HepG2 (cell line): ENCODE measurements at regions not wholly inside any gene's neighbourhood (a gene's known extent, or its start where the extent isn't known, plus 50 kb on each side); places are given as distances from the start of the nearest gene placed in this dataset.

Experiments used
- ATAC-seq: fragments of 200-7000 bp; cut with Tn5 transposase; 3 replicates; pipeline ENCODE4 v1.9.1; 2020; ENCODE audit warnings: mild to moderate bottlenecking, moderate library complexity
- BruUV-seq: library from RNA; stranded (reverse); fragments of 400-500 nt; replicated peaks from 2 replicates; lab custom pipeline; 2021; lab: Mats Ljungman, UMichigan
- CTCF ChIA-PET: fragments of 300-600 bp; formaldehyde crosslinking; extraction: SDS; loops from one replicate; lab custom pipeline; 2021; ENCODE audit warnings: low total read pairs, inconsistent platforms, low intra/inter-chr PET ratio; lab: Yijun Ruan, JAX
- POLR2A ChIA-PET: fragments of 350-600 bp; sonication (Branson Sonifier 250); formaldehyde crosslinking; loops from one replicate; lab custom pipeline; 2020; ENCODE audit warnings: antibody characterized with exemption, inconsistent platforms; lab: Yijun Ruan, JAX
- DNase-seq: peaks from one replicate; pipeline ENCODE4 v3.0.0-alpha.2; 2015; ENCODE audit warnings: low spot score
- FAIRE-seq: peaks from 3 replicates; lab custom pipeline; 2011; peaks lifted over from hg19 to GRCh38; lab: Jason Lieb, UNC
- H2AFZ ChIP-seq: one replicate; pipeline ENCODE4 v1.6.1; 2011; ENCODE audit warnings: low read length, inconsistent platforms
- H3K27ac ChIP-seq: fragments of 300-600 bp; 3 replicates; pipeline ENCODE4 v1.8.0; 2011; ENCODE audit warnings: mixed run types, mild to moderate bottlenecking, mixed read lengths, low read length, inconsistent platforms; ENCODE audit not compliant: insufficient read depth; ENCODE audit errors: extremely low read length
- H3K27me3 ChIP-seq, 2 experiments: fragments of 200-600 bp in 1 of 2; 2 replicates in 1 of 2; 3 replicates in 1 of 2; pipeline versions ENCODE4 v1.6.0 to v1.8.0; 2011; ENCODE audit warnings: low read length in 2 of 2, mild to moderate bottlenecking in 2 of 2, moderate library complexity in 2 of 2, inconsistent platforms in 1 of 2; ENCODE audit not compliant: insufficient read depth in 2 of 2, control insufficient read depth in 1 of 2
- H3K36me3 ChIP-seq, 2 experiments: fragments of 200-600 bp in 1 of 2; replicated peaks in 1 of 2; 2 replicates in 1 of 2; 3 replicates in 1 of 2; pipeline versions ENCODE4 v1.5.1 to v1.8.0; 2011; ENCODE audit warnings: low read length in 2 of 2, inconsistent platforms in 1 of 2; ENCODE audit not compliant: insufficient read depth in 2 of 2, control insufficient read depth in 1 of 2
- H3K4me1 ChIP-seq: 2 replicates; pipeline ENCODE4 v1.5.1; 2012; ENCODE audit warnings: low read length, inconsistent platforms; ENCODE audit not compliant: insufficient read depth
- H3K4me2 ChIP-seq: 2 replicates; pipeline ENCODE4 v1.6.0; 2011; ENCODE audit warnings: low read depth, low read length, inconsistent platforms
- H3K4me3 ChIP-seq, 3 experiments: fragments of 200-600 bp in 1 of 3; sonication (generic), shearing (Covaris generic) in 1 of 3; replicated peaks in 1 of 3; 2 replicates each; pipeline ENCODE4 v1.5.1; 2011 to 2016; ENCODE audit warnings: low read length in 3 of 3, inconsistent platforms in 2 of 3, low read depth in 2 of 3, mild to moderate bottlenecking in 2 of 3, control low read depth in 1 of 3, mixed read lengths in 1 of 3; ENCODE audit not compliant: insufficient read depth in 1 of 3
- H3K79me2 ChIP-seq: one replicate; pipeline ENCODE4 v1.6.1; 2011; ENCODE audit warnings: low read length, inconsistent platforms; ENCODE audit not compliant: insufficient read depth
- H3K9ac ChIP-seq: 2 replicates; pipeline ENCODE4 v1.6.0; 2011; ENCODE audit warnings: mild to moderate bottlenecking, low read depth, low read length, inconsistent platforms; ENCODE audit not compliant: insufficient read depth
- H3K9me3 ChIP-seq: 2 replicates; pipeline ENCODE4 v1.5.1; 2012; ENCODE audit warnings: mild to moderate bottlenecking, low read length
- H4K20me1 ChIP-seq: 2 replicates; pipeline ENCODE4 v1.6.0; 2011; ENCODE audit warnings: inconsistent platforms, mild to moderate bottlenecking, low read length, moderate library complexity; ENCODE audit not compliant: insufficient read depth
- AKNA ChIP-seq: sonication (generic); formaldehyde crosslinking; IDR thresholded peaks from 2 replicates; pipeline ENCODE4 v1.4.0; 2020; ENCODE audit warnings: missing genetic modification reagents, borderline replicate concordance
- CREBL2 ChIP-seq: sonication (generic); formaldehyde crosslinking; IDR thresholded peaks from 2 replicates; pipeline ENCODE4 v1.8.1; 2023; ENCODE audit warnings: missing genetic modification reagents, mild to moderate bottlenecking, borderline replicate concordance
- DPF2 ChIP-seq: sonication (generic); formaldehyde crosslinking; IDR thresholded peaks from 2 replicates; pipeline ENCODE4 v1.4.0; 2020; ENCODE audit warnings: mild to moderate bottlenecking, low read depth, missing genetic modification reagents, borderline replicate concordance
- GFI1 ChIP-seq: sonication (generic); formaldehyde crosslinking; IDR thresholded peaks from 2 replicates; pipeline ENCODE4 v1.5.0; 2020; ENCODE audit warnings: missing genetic modification reagents, mild to moderate bottlenecking, borderline replicate concordance
- HNRNPLL ChIP-seq: fragments of 200-400 bp; formaldehyde crosslinking; IDR thresholded peaks from 2 replicates; pipeline ENCODE4 v1.6.1; 2017; ENCODE audit warnings: mild to moderate bottlenecking, low read depth, low read length; ENCODE audit not compliant: poor library complexity, severe bottlenecking
- LCORL ChIP-seq, 2 experiments: fragments of 450-650 bp in 1 of 2; sonication (generic) in 1 of 2; formaldehyde crosslinking in 1 of 2; IDR thresholded peaks; 2 replicates each; pipeline versions ENCODE4 v1.5.0 to v1.6.1; 2017 to 2020; ENCODE audit warnings: antibody characterized with exemption in 1 of 2, missing genetic modification reagents in 1 of 2
- NFKB2 ChIP-seq: sonication (generic); formaldehyde crosslinking; IDR thresholded peaks from 2 replicates; pipeline ENCODE4 v1.4.0; 2020; ENCODE audit warnings: missing genetic modification reagents, borderline replicate concordance
- SP2 ChIP-seq: sonication (generic); formaldehyde crosslinking; IDR thresholded peaks from 2 replicates; pipeline ENCODE4 v1.5.1; 2020; ENCODE audit warnings: mild to moderate bottlenecking, missing genetic modification reagents
- SP4 ChIP-seq: sonication (generic); formaldehyde crosslinking; IDR thresholded peaks from 2 replicates; pipeline ENCODE4 v1.8.1; 2023; ENCODE audit warnings: mild to moderate bottlenecking, missing genetic modification reagents
- ZNF224 ChIP-seq: sonication (generic); formaldehyde crosslinking; IDR thresholded peaks from 2 replicates; pipeline ENCODE4 v1.5.0; 2020; ENCODE audit warnings: mild to moderate bottlenecking, missing genetic modification reagents
- ZNF879 ChIP-seq: sonication (generic); formaldehyde crosslinking; IDR thresholded peaks from 2 replicates; pipeline ENCODE4 v1.8.1; 2023; ENCODE audit warnings: missing genetic modification reagents
- WGBS: methylation state at CpG from one replicate; pipeline ENCODE4 v1.1.6; 2017; ENCODE audit warnings: low lambda C conversion rate; 5-methylcytosine and 5-hydroxymethylcytosine counted together
- in situ Hi-C: cut with HindIII; loops from 2 replicates; pipeline ENCODE4 v1.10.0; 2017; ENCODE audit warnings: low pct_unique_long_range_greater_than_20kb; ENCODE audit not compliant: extremely low pct_ligation_motif_present
- intact Hi-C: fragments of 100-400 bp; cut with micrococcal nuclease; formaldehyde crosslinking; loops from one replicate; pipeline ENCODE4 v1.10.0; 2022; ENCODE audit not compliant: unreplicated experiment

- ATAC-seq = no peak
- TF ChIP-seq LCORL (IDR thresholded peaks at IDR 0.05) = no peak
- TF ChIP-seq LCORL (CRISPR knock-in tag; IDR thresholded peaks at IDR 0.05) = no peak
- no peak for TF ChIP-seq AKNA (CRISPR knock-in tag)
- no peak for TF ChIP-seq SP2 (CRISPR knock-in tag)
- no peak for TF ChIP-seq NFKB2
- no peak for TF ChIP-seq ZNF879 (CRISPR knock-in tag)
- TF ChIP-seq ZNF224 (CRISPR knock-in tag) = no peak
- TF ChIP-seq GFI1 (CRISPR knock-in tag) = no peak
- TF ChIP-seq DPF2 (CRISPR knock-in tag) = no peak
- no peak for TF ChIP-seq HNRNPLL
- no peak for TF ChIP-seq SP4 (CRISPR knock-in tag)
- TF ChIP-seq CREBL2 (CRISPR knock-in tag) = no peak
- no peaks in the 10 kb centered on the region for H4K20me1 ChIP-seq
- in situ Hi-C loops = no loop called here
- no peaks in the 10 kb centered on the region for H3K79me2 ChIP-seq
- no peaks in the 10 kb centered on the region for H3K36me3 ChIP-seq
- WGBS = 0% methylated on average over 3 of the region's 10 CpGs
- H2AFZ ChIP-seq = no peak overlapping the region
- no peak overlapping the region for H3K4me3 ChIP-seq
- H3K4me1 ChIP-seq = no peaks in the 10 kb centered on the region
- no peak for DNase-seq
- H3K27ac ChIP-seq = no peak overlapping the region
- ChIA-PET CTCF (no interaction called here), POLR2A (no interaction called here)
- peaks cover 1 to 7% of the 10 kb centered on the region in 2 experiments; a peak in 1 of 5 replicates for H3K27me3 ChIP-seq
- intact Hi-C loops = no loop called here
- H3K4me2 ChIP-seq = no peak overlapping the region
- no peak overlapping the region for H3K9ac ChIP-seq
- BruUV-seq = no TSS peak
- FAIRE-seq = no peak
- no peaks in the 10 kb centered on the region for H3K9me3 ChIP-seq
These were observed 131.3 kb upstream of the CBLN2 start for GRCh38 chr18:72675394-72675793.
